A673 (cell line): ENCODE measurements at regions not wholly inside any gene's neighbourhood (a gene's known extent, or its start where the extent isn't known, plus 50 kb on each side); places are given as distances from the start of the nearest gene placed in this dataset.

Experiments used
- BruUV-seq: library from RNA; stranded (reverse); fragments of 400-500 nt; replicated peaks from 2 replicates; lab custom pipeline; 2021; lab: Mats Ljungman, UMichigan
- CTCF ChIA-PET: fragments of 300-600 bp; sonication (Branson Sonifier 250); formaldehyde crosslinking; loops from one replicate; lab custom pipeline; 2022; ENCODE audit warnings: antibody characterized with exemption; lab: Charles Lee
- POLR2A ChIA-PET: fragments of 300-600 bp; sonication (Branson Sonifier 250); formaldehyde crosslinking; loops from one replicate; lab custom pipeline; 2022; ENCODE audit warnings: antibody characterized with exemption; ENCODE audit not compliant: low non-redundant PET; lab: Charles Lee
- DNase-seq: peaks from one replicate; pipeline ENCODE4 v3.0.0-alpha.2; 2015; ENCODE audit warnings: low spot score
- H3K27ac ChIP-seq: fragments of 200-600 bp; sonication (generic); 2 replicates; pipeline ENCODE4 v1.5.1; 2016; ENCODE audit warnings: mixed run types, low read depth, mild to moderate bottlenecking, mixed read lengths, antibody characterized with exemption, low read length; ENCODE audit not compliant: poor library complexity, severe bottlenecking
- H3K27me3 ChIP-seq: fragments of 200-600 bp; sonication (generic); replicated peaks from 2 replicates; pipeline ENCODE4 v1.6.1; 2017; ENCODE audit warnings: mixed run types, low read depth, mild to moderate bottlenecking, mixed read lengths, antibody characterized with exemption, low read length; ENCODE audit not compliant: insufficient read depth, poor library complexity
- H3K36me3 ChIP-seq: fragments of 200-600 bp; sonication (generic); 2 replicates; pipeline ENCODE4 v1.6.1; 2016; ENCODE audit warnings: mixed run types, mild to moderate bottlenecking, mixed read lengths, antibody characterized with exemption, low read length; ENCODE audit not compliant: insufficient read depth, poor library complexity, severe bottlenecking
- H3K4me1 ChIP-seq: fragments of 200-600 bp; sonication (generic); 2 replicates; pipeline ENCODE4 v1.6.1; 2017; ENCODE audit warnings: mixed run types, mild to moderate bottlenecking, mixed read lengths, antibody characterized with exemption, low read length; ENCODE audit not compliant: insufficient read depth, poor library complexity, severe bottlenecking
- H3K4me3 ChIP-seq: fragments of 200-600 bp; sonication (generic); 2 replicates; pipeline ENCODE4 v1.5.1; 2016; ENCODE audit warnings: low read depth, mixed run types, mild to moderate bottlenecking, mixed read lengths, low read length; ENCODE audit not compliant: poor library complexity, severe bottlenecking
- H3K9me3 ChIP-seq: fragments of 200-600 bp; sonication (generic); 2 replicates; pipeline ENCODE4 v1.6.1; 2016; ENCODE audit warnings: mixed run types, low read depth, mild to moderate bottlenecking, mixed read lengths, antibody characterized with exemption, low read length; ENCODE audit not compliant: poor library complexity, severe bottlenecking
- CTCF ChIP-seq: fragments of 300-800, 200-600 bp; sonication (generic); conservative IDR thresholded peaks from 2 replicates; pipeline ENCODE4 v1.5.1; 2017; ENCODE audit warnings: low read depth, mild to moderate bottlenecking, antibody characterized with exemption, low read length, moderate library complexity, mixed read lengths
- EZH2 ChIP-seq: fragments of 200-600 bp; sonication (generic); IDR thresholded peaks from 2 replicates; pipeline ENCODE4 v1.6.1; 2017; ENCODE audit warnings: borderline replicate concordance, low read depth, mild to moderate bottlenecking, mixed read lengths, antibody characterized with exemption, low read length; ENCODE audit not compliant: poor library complexity, severe bottlenecking
- intact Hi-C: fragments of 100-400 bp; cut with micrococcal nuclease; formaldehyde crosslinking; loops from one replicate; pipeline ENCODE4 v1.10.0; 2022; ENCODE audit not compliant: unreplicated experiment

GRCh38 chr6:134378426-134378825 lies 60.5 kb upstream of the SGK1 start:
- CTCF ChIA-PET, result no interaction called here
- BruUV-seq, result no TSS peak
- H3K9me3 ChIP-seq, result no peaks in the 10 kb centered on the region
- no peak overlapping the region for H3K27ac ChIP-seq
- no peaks in the 10 kb centered on the region for H3K27me3 ChIP-seq
- POLR2A ChIA-PET, result no interaction called here
- no peak for DNase-seq
- no peaks in the 10 kb centered on the region for H3K36me3 ChIP-seq
- TF ChIP-seq EZH2 (no peak), CTCF (no peak)
- intact Hi-C loops, result no loop called here
- H3K4me3 ChIP-seq, result no peak overlapping the region
- peaks cover 2% of the 10 kb centered on the region for H3K4me1 ChIP-seq

DNA sequence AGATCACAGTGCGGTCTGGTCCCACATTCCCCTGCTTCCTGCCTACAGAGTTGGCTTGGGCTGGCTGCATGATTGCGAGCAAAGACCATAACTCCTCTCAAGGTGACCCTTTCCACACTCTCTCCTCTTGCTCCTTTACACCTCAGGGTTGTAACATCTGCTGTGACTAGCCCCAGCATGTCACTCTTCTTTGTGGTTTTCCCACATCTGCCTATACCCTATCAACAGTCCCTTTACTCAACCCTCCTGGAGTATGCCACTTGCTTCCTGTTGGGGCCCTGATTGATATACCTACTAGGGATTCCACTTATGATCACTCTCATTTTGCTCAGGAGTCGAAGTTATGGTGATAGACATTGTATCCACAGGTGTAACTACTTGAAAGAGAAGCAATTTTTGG lies 58.9 kb upstream of the SGK1 start:
- no peak for DNase-seq
- H3K9me3 ChIP-seq, result no peaks in the 10 kb centered on the region
- H3K27ac ChIP-seq, result no peak overlapping the region
- no peak for TF ChIP-seq EZH2
- H3K4me1 ChIP-seq, result peaks cover 6% of the 10 kb centered on the region
- no peak overlapping the region for H3K4me3 ChIP-seq
- POLR2A ChIA-PET, result no interaction called here
- intact Hi-C loops, result no loop called here
- CTCF ChIA-PET, result no interaction called here
- no peaks in the 10 kb centered on the region for H3K36me3 ChIP-seq
- no peaks in the 10 kb centered on the region for H3K27me3 ChIP-seq
- BruUV-seq, result no TSS peak

GRCh38 chr6:134375220-134375580 lies 57.3 kb upstream of the SGK1 start:
- no peaks in the 10 kb centered on the region for H3K9me3 ChIP-seq
- peaks cover 6% of the 10 kb centered on the region for H3K4me1 ChIP-seq
- H3K4me3 ChIP-seq, result no peak overlapping the region
- H3K27ac ChIP-seq, result no peak overlapping the region
- no peaks in the 10 kb centered on the region for H3K36me3 ChIP-seq
- BruUV-seq, result no TSS peak
- no peaks in the 10 kb centered on the region for H3K27me3 ChIP-seq
- intact Hi-C loops, result no loop called here
- ChIA-PET POLR2A (no interaction called here), CTCF (no interaction called here)
- TF ChIP-seq CTCF (no peak), EZH2 (no peak)
- DNase-seq, result no peak

DNA sequence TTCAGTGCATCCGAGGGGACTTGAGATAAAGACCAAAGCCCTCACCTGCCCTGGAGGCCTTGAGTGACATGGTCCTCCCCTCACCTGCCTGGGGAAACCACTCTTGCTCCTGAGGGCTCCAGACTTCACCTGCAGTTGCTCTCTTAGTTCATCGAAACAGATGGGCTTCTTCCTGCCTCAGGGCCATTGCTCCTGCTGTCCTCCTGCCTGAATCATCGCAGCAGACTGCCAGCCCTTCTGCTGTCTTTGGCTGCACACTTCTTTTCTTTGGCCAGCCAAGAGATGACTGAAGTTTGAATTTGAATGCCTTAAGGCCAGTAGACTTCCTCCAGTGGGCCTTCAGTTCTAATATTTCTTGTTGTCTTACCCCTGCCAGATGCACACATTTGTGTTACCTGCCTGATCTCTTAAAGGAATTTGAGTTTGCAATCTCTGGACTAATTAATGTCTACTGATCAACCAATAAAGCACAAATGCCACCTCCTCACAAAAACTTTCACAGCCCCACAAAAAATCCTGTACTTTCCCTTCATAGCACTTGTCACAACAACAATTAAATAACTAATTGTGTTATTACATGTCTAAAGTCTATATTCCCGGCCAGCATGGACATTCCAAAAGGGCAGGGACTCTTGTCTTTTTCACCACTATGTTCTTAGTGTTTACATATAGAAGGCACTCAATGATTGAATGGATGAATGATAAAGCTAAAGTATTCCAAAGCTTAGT lies 56.7 kb upstream of the SGK1 start:
- Histone ChIP-seq H3K9me3 (no peaks in the 10 kb centered on the region), H3K27ac (no peak overlapping the region), H3K4me3 (no peak overlapping the region), H3K4me1 (peaks cover 6% of the 10 kb centered on the region), H3K36me3 (no peaks in the 10 kb centered on the region), H3K27me3 (no peaks in the 10 kb centered on the region)
- POLR2A ChIA-PET, result no interaction called here
- CTCF ChIA-PET, result no interaction called here
- intact Hi-C loops, result no loop called here
- BruUV-seq, result no TSS peak
- no peak for DNase-seq
- TF ChIP-seq CTCF, result no peak
- no peak for TF ChIP-seq EZH2
